ENCODE measurements at regions not wholly inside any gene's neighbourhood (a gene's known extent, or its start where the extent isn't known, plus 50 kb on each side); places are given as distances from the start of the nearest gene placed in this dataset.
"Not testable (repeated sequence)": the region's sequence is repeated elsewhere in the genome, so short reads cannot be mapped to it uniquely, and the experiment has no call there.

DNA sequence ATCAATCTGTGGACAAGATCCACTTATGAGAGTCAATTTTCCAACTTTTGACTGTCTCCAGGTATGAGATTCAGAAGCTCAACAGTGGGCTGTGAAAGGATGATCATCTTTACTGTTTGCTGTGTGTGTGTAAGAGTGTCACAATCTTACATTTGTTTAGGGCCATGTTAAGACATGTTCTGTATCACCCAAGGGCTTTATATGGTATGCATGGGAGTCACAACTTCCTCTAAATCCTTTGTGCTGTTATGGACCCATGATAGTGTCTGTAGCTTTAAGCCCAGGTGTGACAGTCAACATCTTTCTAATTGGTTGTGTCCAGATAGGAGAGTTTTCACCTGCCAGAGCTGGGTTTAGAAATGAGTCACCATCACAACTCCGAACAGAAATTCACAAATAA is 70.2 kb downstream of the ZNF726 start:
- intact Hi-C loops (cut with DNase I); DNase-seq; ATAC-seq: not testable (repeated sequence)

DNA sequence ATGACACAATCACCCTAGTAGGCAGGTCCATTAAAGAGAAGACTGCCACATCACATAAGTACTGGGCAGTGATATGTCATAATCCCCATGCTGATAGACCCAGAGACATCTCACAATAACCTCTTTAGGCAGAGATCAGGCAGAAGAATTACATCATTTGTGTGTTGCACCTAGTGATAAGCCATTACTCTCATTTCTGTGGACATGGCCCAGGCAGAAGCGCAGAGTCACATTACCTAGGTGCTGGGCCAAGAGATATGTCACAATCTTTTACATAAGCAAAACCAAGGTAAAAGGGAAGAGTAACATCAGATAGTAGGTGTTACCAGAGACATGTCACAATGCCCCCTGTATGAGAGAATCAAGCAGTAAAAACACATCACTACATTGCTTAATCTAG is 71.9 kb downstream of the ZNF726 start:
- intact Hi-C loops (cut with DNase I), result no loop called here
- no peak for DNase-seq
- no peak for ATAC-seq

DNA sequence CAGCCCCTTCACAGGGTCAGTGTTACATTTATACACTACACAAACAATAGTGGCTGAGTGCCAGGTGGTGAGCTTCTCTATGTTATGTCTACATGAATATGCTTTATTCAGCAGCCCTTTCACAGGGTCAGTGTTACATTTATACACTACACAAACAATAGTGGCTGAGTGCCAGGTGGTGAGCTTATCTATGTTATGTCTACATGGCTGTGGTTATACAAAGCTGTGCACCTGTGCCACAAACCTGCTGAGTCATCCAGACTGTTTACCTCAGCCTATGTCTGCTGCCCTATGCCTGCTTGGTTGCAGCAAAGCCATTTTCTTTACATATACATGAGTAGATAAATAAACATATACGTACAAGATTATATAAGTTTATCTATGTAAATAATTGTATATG is 76.5 kb downstream of the ZNF726 start:
- no peak for DNase-seq
- intact Hi-C loops (cut with DNase I), result no loop called here
- no peak for ATAC-seq

DNA sequence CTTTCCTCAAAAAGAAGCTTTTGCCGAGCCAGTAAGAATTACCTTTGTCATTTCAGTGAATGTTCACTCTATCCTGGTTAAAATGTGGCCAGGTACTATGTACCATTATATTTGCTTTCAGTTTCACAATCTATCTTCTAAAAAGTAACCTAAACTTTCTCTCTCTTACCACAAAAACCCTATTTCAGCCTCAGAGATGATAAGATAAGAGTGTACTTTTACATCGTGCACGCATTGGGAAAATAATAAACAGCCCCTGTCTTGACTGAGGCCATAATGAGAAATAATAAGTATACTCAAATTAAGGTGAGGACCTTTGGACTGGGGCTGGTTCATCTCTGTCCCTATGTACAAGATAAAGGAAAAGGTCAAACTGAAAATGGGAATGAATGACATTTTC is 77.7 kb downstream of the ZNF726 start:
- no peak for DNase-seq
- ATAC-seq, result no peak
- intact Hi-C loops (cut with DNase I), result no loop called here

DNA sequence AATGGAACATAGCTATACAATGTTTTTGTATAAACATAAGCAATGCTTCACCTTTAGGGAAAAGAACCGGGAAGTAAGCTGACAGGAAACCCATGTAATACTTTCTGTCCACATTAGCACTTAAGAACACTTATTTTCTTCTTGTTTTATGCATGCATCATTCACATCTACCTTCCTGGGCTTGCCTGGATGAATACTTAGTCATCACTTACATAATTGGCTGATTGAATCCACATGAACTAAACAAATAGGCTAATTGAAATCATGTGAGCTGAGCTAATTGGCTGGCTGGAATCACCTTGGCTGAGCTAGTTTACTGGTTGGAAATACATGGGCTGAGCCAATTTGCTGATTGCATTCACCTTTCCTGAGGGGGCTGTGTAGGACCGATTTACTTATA is 78.8 kb downstream of the ZNF726 start:
- DNase-seq (no peak), ATAC-seq (no peak)
- intact Hi-C loops (cut with DNase I), result no loop called here

DNA sequence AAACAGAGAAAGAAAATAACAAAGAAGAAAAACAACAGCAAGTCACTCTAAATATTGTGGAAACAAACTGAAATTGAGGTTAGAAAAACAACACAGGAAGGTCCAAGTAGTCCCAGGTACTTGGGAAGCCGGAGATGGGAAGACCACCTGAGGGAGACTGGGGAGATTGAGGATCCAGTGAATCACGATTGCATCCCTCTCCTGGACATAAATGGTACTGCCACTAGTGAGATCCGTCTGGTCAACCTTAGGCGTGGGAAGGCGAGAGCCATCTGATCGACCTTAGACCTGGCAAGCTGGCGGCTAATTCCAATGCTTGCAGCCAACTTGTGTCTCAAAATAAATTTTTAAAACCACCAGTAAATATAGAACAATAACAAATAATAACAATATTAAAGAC is 81.9 kb downstream of the ZNF726 start:
- ATAC-seq (no peak), DNase-seq (no peak)
- intact Hi-C loops (cut with DNase I), result no loop called here

DNA sequence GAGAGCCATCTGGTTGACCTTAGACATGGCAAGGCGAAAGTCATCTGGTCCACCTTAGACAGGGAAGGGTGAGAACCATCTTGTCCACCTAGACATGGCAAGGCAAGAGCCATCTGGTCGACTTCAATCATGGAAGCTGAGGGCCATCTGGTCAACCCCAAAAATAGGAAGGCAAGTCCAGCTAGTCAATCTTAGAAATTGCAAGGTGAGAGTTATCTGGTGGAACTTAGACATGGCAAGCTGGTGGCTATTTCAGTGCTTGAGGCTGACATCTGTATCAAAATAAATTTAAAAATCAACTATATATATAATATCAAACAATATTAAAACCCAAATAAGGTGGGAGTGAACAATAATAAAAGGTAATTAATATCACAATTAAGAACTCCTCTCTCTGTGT is 83.9 kb downstream of the ZNF726 start:
- ATAC-seq, result no peak
- intact Hi-C loops (cut with DNase I), result no loop called here

DNA sequence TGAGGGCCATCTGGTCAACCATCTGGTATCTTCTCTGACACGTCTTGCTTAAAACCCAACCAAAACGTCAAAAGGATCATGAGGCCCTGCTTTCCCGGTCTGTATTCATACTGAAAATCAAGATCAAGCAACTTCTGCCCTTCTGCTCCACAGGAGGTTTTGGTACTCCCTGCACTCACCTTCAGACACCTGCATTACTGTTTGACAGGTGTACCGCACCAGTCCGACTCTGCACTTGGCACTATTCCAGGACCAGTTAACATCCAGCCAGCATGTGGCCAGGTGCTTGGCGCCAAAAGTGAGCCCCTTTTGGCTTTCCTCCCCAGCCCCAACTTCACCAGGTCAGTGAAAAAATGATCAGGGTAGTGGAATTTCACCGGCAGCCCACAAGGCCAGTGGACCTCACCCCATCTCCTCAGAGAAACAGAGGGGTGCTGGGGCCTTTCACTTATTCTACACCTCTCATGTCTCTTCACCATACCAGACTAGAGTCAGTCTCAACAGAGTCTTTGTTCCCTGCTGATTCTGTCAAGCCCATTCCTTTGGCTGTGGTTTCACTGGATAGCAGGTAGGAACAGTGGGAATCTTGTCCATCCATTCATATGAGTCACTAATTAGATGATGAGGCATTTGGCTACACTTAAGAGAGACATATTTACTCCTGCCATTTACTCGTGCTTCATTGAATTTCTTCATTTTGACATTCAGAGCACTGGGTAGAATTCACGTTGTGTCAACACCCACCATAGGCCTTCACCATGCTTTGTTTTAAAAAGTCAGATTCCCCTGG is 85.3 kb downstream of the ZNF726 start:
- ATAC-seq (no peak), DNase-seq (no peak)
- intact Hi-C loops (cut with DNase I), result no loop called here

More for the DNA sequence above, 83.9 kb downstream of the ZNF726 start:
- no peak for DNase-seq

DNA sequence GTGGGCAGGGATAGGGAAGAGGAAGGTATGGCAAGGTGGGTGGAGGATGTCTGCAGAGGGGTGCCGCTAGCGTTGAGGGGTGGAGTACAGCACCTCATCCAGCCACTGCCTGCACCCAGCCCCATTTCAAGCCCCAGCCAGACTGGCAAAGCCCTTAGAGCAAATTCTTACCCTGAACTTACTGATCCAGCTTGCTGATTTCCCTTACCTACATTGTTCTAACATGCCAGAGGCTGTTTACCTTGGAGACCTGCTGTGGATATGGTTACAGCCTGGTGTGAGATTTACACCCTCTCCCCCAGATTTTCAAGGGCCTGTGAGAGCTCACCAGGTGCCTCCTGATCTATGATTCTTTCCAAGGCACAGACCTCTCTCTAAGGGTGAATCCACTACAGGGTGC is 86.0 kb downstream of the ZNF726 start:
- intact Hi-C loops (cut with DNase I), result no loop called here
- ATAC-seq (no peak), DNase-seq (no peak)

DNA sequence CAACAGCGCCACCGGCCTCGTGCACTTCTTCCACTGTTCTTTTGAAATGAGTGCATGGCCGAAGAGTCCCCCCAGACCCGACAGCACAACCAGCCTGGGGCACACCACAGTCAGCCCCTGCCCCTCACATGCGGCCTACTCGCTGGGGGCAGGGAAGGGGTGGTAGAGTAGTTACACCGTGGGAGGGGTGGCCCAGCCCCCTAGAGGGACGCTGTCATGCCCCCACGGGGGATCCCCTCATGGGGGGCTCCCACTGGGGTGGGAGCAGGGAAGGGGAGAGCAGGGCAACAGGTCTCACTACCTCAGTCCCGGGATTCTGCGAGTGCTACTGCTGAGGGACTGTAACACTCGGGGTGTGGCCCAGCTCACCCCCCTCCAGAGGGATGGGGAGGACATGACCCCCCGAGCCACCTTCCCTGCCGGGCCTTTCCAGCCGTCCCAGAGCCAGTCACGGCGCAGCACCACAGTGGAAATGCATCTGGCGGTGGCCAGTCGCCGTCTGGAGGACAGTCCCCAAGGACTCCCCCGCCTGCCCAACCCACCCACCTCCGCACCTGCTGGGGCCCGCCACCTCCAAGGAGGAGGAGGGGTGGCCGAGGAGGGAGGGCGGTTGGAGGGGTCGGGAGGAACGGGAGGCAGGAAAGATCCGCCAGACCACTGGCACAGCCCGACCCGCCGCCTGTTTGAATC is 84.6 kb upstream of the ZNF254 start:
- intact Hi-C loops (cut with DNase I), result no loop called here
- DNase-seq (no peak), ATAC-seq (no peak)

DNA sequence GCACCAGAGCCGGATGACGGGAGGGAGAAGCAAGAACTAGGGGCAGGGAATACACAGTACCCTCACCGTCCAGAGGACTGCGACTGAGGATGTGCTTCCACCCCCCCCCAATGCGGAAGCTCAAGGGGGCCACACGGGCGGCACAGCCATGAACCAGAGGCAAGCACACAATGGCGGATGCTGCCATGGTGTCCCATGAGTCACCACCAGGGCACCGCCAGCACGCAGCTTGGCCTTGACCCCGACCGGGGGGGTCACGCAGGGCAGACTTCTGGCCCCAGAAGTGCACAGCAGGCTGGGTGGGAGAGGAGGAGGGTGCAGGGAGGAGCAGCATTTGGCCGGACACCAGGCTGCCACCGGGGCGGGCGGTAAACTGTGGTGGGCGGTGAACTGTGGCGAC is 83.5 kb upstream of the ZNF254 start:
- ATAC-seq, result no peak
- DNase-seq, result no peak
- intact Hi-C loops (cut with DNase I), result no loop called here

DNA sequence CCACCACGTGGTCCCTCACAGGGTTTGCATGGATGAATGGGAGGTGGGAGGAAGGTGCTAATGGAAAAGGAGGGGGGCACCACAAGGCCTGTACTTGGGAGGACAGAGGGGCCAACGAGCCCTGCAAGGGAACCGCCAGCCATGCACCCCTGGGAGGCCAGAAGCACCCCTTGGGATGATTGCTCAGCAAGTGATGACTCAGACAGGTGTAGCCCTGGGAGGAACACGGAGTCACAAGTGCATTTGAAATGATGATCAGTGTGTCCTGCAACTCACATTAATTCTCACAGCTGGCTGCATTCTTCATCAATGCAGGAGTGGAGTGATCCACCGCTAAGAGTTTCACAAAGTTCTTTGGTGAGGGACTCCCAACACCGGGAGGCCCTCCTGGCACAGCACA is 82.8 kb upstream of the ZNF254 start:
- DNase-seq (no peak), ATAC-seq (no peak)
- intact Hi-C loops (cut with DNase I), result no loop called here

DNA sequence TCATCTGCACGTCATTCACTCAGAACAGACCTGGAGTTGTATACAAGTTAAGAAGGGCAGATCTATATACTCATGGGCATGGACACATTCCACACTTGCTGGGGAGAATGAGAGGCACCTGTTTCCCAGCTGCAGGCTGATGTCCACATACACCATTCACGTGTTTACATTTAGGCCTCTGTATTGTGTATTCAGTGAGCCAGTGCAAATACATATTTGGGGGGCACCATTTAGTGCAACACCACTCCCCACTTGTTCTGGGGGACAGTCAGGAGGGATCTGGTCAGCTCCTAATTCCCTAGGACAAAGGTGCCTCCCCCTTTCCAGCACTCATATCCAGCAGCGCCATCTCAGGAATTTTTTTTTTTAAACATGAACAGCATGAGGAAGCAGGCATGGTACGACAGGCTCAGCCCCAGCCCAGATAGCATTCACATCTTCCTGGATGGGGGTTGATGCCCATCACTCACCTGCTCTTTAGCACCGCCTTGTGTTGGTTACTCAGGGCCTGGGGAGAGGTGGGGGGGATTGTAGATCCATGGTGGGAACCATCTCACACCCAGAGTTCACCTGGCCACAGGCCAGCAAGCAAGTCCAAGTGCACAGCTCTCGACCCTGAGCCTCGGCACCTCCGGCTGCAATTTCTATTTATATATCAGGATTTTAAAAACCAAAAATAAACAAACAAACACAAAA is 56.9 kb upstream of the ZNF254 start:
- DNase-seq (no peak), ATAC-seq (no peak)
- intact Hi-C loops (cut with DNase I), result no loop called here

DNA sequence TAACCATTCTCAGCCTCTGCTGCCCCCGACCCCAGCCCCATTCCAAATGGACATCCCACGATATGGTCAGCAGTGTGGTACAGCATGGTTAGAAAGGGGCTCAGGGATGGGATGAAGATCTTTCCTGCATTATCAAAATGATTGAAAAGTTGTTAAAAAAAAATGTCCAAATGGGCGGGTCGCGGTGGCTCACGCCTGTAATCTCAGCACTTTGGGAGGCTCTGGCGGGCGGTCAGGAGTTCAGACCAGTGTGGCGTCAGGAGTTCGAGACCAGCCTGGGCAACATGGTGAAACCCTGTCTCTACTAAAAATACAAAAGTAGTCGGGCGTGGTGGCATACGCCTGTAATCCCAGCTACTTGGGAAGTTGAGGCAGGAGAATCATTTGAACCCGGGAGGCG is 54.3 kb upstream of the ZNF254 start:
- ATAC-seq (no peak), DNase-seq (no peak)
- intact Hi-C loops (cut with DNase I), result no loop called here

DNA sequence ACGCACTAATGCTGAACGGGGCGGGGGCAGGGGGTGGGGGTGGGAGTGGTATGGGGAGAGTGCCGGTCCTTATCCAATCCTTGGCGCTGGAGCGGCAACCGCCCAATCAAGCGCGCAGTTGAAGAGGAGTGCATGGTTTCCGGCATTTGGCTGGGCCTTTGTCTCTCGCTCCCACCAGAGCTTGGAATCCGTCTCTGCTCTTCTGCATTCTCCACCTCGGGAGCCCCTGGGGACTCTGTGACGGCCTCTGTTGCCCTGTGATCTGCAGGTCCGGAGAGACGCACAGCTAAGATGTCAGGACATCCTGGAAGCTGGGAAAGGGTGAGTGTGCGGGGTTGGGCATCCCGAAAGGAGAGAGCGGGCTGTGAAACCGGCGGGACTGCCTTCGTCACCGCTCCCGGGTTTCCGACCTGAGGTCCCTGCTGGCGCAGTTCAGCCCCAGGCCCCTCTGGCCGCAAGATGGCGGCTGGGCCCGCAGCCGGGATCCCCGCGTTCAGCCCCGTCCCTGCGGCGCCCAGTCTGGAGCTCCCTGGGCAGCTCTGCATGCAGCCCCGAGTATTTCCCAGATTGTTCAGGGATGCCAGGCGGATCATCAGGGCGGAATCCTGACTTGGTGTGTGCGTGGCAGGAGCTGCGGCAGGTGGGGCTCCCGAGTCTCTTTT is 53.6 kb upstream of the ZNF254 start:
- intact Hi-C loops (cut with DNase I), result no loop called here
- peak; percentile 99 for ATAC-seq
- DNase-seq, result peak; percentile 92

DNA sequence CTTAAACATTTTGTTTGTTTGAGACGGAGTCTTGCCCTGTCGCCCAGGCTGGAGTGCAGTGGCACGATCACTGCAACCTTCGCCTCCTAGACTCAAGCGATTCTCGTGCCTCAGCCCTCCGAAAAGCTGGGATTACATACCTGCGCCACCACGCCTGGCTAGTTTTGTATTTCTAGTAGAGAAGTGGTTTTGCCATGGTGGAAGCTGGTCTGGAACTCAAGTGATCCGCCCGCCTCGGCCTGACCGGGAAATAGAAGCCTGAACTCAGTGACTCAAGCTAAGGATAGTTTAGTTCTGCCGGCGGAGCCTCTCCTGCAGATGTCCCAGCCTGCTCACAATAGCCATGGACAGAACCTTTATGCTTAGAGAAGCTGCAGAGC is 53.0 kb upstream of the ZNF254 start:
- DNase-seq (peak; percentile 57), ATAC-seq (peak; percentile 68 to 82)
- intact Hi-C loops (cut with DNase I), result no loop called here

DNA sequence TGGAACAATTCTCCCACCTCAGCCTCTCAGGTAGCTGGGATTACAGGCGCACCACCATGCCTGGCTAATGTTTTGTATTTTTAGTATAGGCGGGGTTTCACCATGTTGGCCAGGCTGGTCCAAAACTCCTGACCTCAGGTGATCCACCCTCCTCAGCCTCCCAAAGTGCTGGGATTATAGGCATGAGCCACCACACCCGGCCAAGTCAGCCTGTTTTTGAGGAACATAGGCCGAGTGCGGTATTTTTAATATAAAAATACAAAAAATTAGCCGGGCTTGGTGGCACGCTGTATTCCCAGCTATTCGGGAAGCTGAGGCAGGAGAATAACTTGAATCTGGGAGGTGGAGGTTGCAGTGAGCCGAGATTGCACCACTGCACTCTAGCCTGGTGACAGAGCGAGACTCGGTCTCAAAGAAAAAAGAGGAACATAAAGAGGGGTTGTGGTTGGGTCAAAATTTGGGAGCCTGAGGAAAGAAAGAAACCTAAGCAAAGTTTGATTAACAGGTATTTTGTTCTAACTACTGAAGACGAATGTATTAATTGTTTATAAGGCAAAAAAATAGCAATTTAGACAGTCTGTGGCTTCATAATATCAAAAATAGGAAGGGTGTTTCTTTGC is 51.6 kb upstream of the ZNF254 start:
- intact Hi-C loops (cut with DNase I); ATAC-seq; DNase-seq: not testable (repeated sequence)

Data from left cardiac atrium (tissue), 4 donors.